ENCODE measurements at regions not wholly inside any gene's neighbourhood (a gene's known extent, or its start where the extent isn't known, plus 50 kb on each side); places are given as distances from the start of the nearest gene placed in this dataset.

- DNase-seq (ENCODE audit: low spot score) = no peak
Observed at GRCh38 chr10:111506266-111507034, 429.6 kb downstream of the ADRA2A start.

- no peak for DNase-seq (ENCODE audit: low spot score)
Observed at GRCh38 chr10:111511751-111512150, 434.9 kb downstream of the ADRA2A start.

GRCh38 chr10:111515264-111515663 lies 438.4 kb downstream of the ADRA2A start:
- DNase-seq (ENCODE audit: low spot score) = no peak

- DNase-seq (ENCODE audit: low spot score) = no peak
Observed at GRCh38 chr10:111515706-111516105, 438.9 kb downstream of the ADRA2A start.

GRCh38 chr10:111516144-111516543 lies 439.3 kb downstream of the ADRA2A start:
- no peak for DNase-seq (ENCODE audit: low spot score)

- DNase-seq (ENCODE audit: low spot score) = no peak
Observed at GRCh38 chr10:111522141-111522540, 445.3 kb downstream of the ADRA2A start.

GRCh38 chr10:111522551-111522950 lies 445.7 kb downstream of the ADRA2A start:
- DNase-seq (ENCODE audit: low spot score) = no peak

GRCh38 chr10:111523016-111523415 lies 446.2 kb downstream of the ADRA2A start:
- DNase-seq (ENCODE audit: low spot score) = no peak

GRCh38 chr10:111524134-111524533 lies 447.3 kb downstream of the ADRA2A start:
- no peak for DNase-seq (ENCODE audit: low spot score)

GRCh38 chr10:111525696-111526095 lies 448.9 kb downstream of the ADRA2A start:
- no peak for DNase-seq (ENCODE audit: low spot score)

- no peak for DNase-seq (ENCODE audit: low spot score)
Observed at GRCh38 chr10:111531690-111532089, 454.9 kb downstream of the ADRA2A start.

- DNase-seq (ENCODE audit: low spot score) = no peak
Observed at GRCh38 chr10:111532139-111532538, 455.3 kb downstream of the ADRA2A start.

GRCh38 chr10:111539246-111539645 lies 462.4 kb downstream of the ADRA2A start:
- no peak for DNase-seq (ENCODE audit: low spot score)

- DNase-seq (ENCODE audit: low spot score) = no peak
Observed at GRCh38 chr10:111543854-111544253, 467.0 kb downstream of the ADRA2A start.

GRCh38 chr10:111545861-111546605 lies 469.2 kb downstream of the ADRA2A start:
- DNase-seq (ENCODE audit: low spot score) = no peak

GRCh38 chr10:111548084-111548726 lies 471.4 kb downstream of the ADRA2A start:
- DNase-seq (ENCODE audit: low spot score) = no peak

- no peak for DNase-seq (ENCODE audit: low spot score)
Observed at GRCh38 chr10:111551001-111551400, 474.2 kb downstream of the ADRA2A start.

GRCh38 chr10:111556666-111557065 lies 479.8 kb downstream of the ADRA2A start:
- DNase-seq (ENCODE audit: low spot score) = no peak

- DNase-seq (ENCODE audit: low spot score) = no peak
Observed at GRCh38 chr10:111558211-111558610, 481.4 kb downstream of the ADRA2A start.

- no peak for DNase-seq (ENCODE audit: low spot score)
Observed at GRCh38 chr10:111560027-111560426, 483.2 kb downstream of the ADRA2A start.

GRCh38 chr10:111561124-111561523 lies 484.3 kb downstream of the ADRA2A start:
- no peak for DNase-seq (ENCODE audit: low spot score)

- DNase-seq (ENCODE audit: low spot score) = no peak
Observed at GRCh38 chr10:111565542-111565941, 488.7 kb downstream of the ADRA2A start.

GRCh38 chr10:111578076-111578475 lies 501.2 kb downstream of the ADRA2A start:
- no peak for DNase-seq (ENCODE audit: low spot score)
